Activated CD8-positive, alpha-beta T cell treated with anti-CD3 and anti-CD28 coated beads for 36 hours (primary cell): ENCODE measurements at regions not wholly inside any gene's neighbourhood (a gene's known extent, or its start where the extent isn't known, plus 50 kb on each side); places are given as distances from the start of the nearest gene placed in this dataset.

ENCODE experiments used
- ATAC-seq: fragments of 200-7000 bp; cut with Tn5 transposase; one replicate; pipeline ENCODE4 v1.10.0; 2021; ENCODE audit warnings: mild to moderate bottlenecking, moderate library complexity
- CTCF ChIA-PET: fragments of 350-600 bp; sonication (Branson Sonifier 250); formaldehyde crosslinking; loops from one replicate; lab custom pipeline; 2021; ENCODE audit warnings: antibody characterized with exemption; lab: Charles Lee
- POLR2A ChIA-PET: fragments of 350-600 bp; sonication (Branson Sonifier 250); formaldehyde crosslinking; loops from one replicate; lab custom pipeline; 2021; ENCODE audit warnings: antibody characterized with exemption; lab: Charles Lee
- DNase-seq: peaks from one replicate; pipeline ENCODE4 v3.0.0-alpha.2; 2020
- H3K27ac Mint-ChIP-seq: one replicate; pipeline ENCODE4 v1.8.0; 2021; ENCODE audit warnings: mild to moderate bottlenecking, mixed read lengths
- H3K27me3 Mint-ChIP-seq: one replicate; pipeline ENCODE4 v1.8.0; 2021; ENCODE audit warnings: mixed read lengths
- H3K36me3 Mint-ChIP-seq: one replicate; pipeline ENCODE4 v1.8.0; 2021; ENCODE audit warnings: low read depth, mixed read lengths
- H3K4me1 Mint-ChIP-seq: one replicate; pipeline ENCODE4 v1.8.0; 2021; ENCODE audit warnings: low read depth, mixed read lengths
- H3K4me3 Mint-ChIP-seq: one replicate; pipeline ENCODE4 v1.8.0; 2021; ENCODE audit warnings: mild to moderate bottlenecking, moderate library complexity, mixed read lengths
- H3K9me3 Mint-ChIP-seq: one replicate; pipeline ENCODE4 v1.8.0; 2021; ENCODE audit warnings: mixed read lengths
- CTCF ChIP-seq: fragments of 200-600 bp; IDR thresholded peaks from one replicate; pipeline ENCODE4 v1.8.0; 2022; ENCODE audit warnings: antibody characterized with exemption, mild to moderate bottlenecking
- intact Hi-C: fragments of 100-400 bp; cut with micrococcal nuclease; formaldehyde crosslinking; loops from one replicate; pipeline ENCODE4 v1.10.0; 2022

GRCh38 chr2:182558564-182558963, 131.7 kb upstream of the PDE1A start:
- intact Hi-C loops = no loop called here
- no peak for ATAC-seq
- TF ChIP-seq CTCF = no peak
- Mint-ChIP-seq H3K4me1 (no peaks in the 10 kb centered on the region), H3K27me3 (no peaks in the 10 kb centered on the region), H3K9me3 (no peaks in the 10 kb centered on the region), H3K36me3 (no peaks in the 10 kb centered on the region), H3K27ac (no peak overlapping the region), H3K4me3 (no peak overlapping the region)
- POLR2A ChIA-PET = interaction anchor here (0.5 kb wide), 1 partner anchor 9 kb away, joined by 3 read pairs; no protein-coding TSS in a partner anchor
- CTCF ChIA-PET = no interaction called here
- DNase-seq = no peak

GRCh38 chr2:182559623-182560022, 132.8 kb upstream of the PDE1A start:
- POLR2A ChIA-PET = interaction anchor here (0.6 kb wide), 1 partner anchor 844 kb away, joined by 4 read pairs; no protein-coding TSS in a partner anchor
- no peaks in the 10 kb centered on the region for H3K4me1 Mint-ChIP-seq
- DNase-seq = no peak
- no peaks in the 10 kb centered on the region for H3K27me3 Mint-ChIP-seq
- H3K27ac Mint-ChIP-seq = no peak overlapping the region
- no peak overlapping the region for H3K4me3 Mint-ChIP-seq
- TF ChIP-seq CTCF = no peak
- CTCF ChIA-PET = no interaction called here
- no peaks in the 10 kb centered on the region for H3K36me3 Mint-ChIP-seq
- intact Hi-C loops = no loop called here
- no peak for ATAC-seq
- H3K9me3 Mint-ChIP-seq = no peaks in the 10 kb centered on the region

GRCh38 chr2:182565911-182566567, 139.2 kb upstream of the PDE1A start:
- H3K27ac Mint-ChIP-seq = no peak overlapping the region
- H3K9me3 Mint-ChIP-seq = no peaks in the 10 kb centered on the region
- no peaks in the 10 kb centered on the region for H3K36me3 Mint-ChIP-seq
- intact Hi-C loops = no loop called here
- no peak for ATAC-seq
- no peaks in the 10 kb centered on the region for H3K27me3 Mint-ChIP-seq
- H3K4me3 Mint-ChIP-seq = no peak overlapping the region
- no peak for TF ChIP-seq CTCF
- H3K4me1 Mint-ChIP-seq = no peaks in the 10 kb centered on the region
- no peak for DNase-seq
- ChIA-PET POLR2A (no interaction called here), CTCF (no interaction called here)

GRCh38 chr2:182573553-182573952, 142.5 kb upstream of the DNAJC10 start:
- Mint-ChIP-seq H3K9me3 (no peaks in the 10 kb centered on the region), H3K27me3 (no peaks in the 10 kb centered on the region), H3K4me3 (no peak overlapping the region), H3K27ac (no peak overlapping the region), H3K36me3 (no peaks in the 10 kb centered on the region), H3K4me1 (no peaks in the 10 kb centered on the region)
- POLR2A ChIA-PET = no interaction called here
- TF ChIP-seq CTCF = no peak
- ATAC-seq (no peak), DNase-seq (no peak)
- intact Hi-C loops = no loop called here
- CTCF ChIA-PET = no interaction called here

GRCh38 chr2:182577816-182578215, 138.2 kb upstream of the DNAJC10 start:
- no peaks in the 10 kb centered on the region for H3K27me3 Mint-ChIP-seq
- H3K9me3 Mint-ChIP-seq = no peaks in the 10 kb centered on the region
- ATAC-seq (no peak), DNase-seq (no peak)
- no peaks in the 10 kb centered on the region for H3K36me3 Mint-ChIP-seq
- no peak overlapping the region for H3K27ac Mint-ChIP-seq
- CTCF ChIA-PET = no interaction called here
- no peak for TF ChIP-seq CTCF
- no peak overlapping the region for H3K4me3 Mint-ChIP-seq
- POLR2A ChIA-PET = no interaction called here
- H3K4me1 Mint-ChIP-seq = no peaks in the 10 kb centered on the region
- intact Hi-C loops = no loop called here
